Mammary epithelial cell (primary cell): ENCODE measurements at regions not wholly inside any gene's neighbourhood (a gene's known extent, or its start where the extent isn't known, plus 50 kb on each side); places are given as distances from the start of the nearest gene placed in this dataset.

Source experiments
- CTCF ChIP-seq, 2 donors: IDR thresholded peaks in 1 of 2; conservative IDR thresholded peaks in 1 of 2; 2 replicates each; pipeline ENCODE4 v1.5.1; 2011 to 2012; ENCODE audit warnings: inconsistent platforms in 2 of 2, low read length in 2 of 2, mild to moderate bottlenecking in 2 of 2, control low read depth in 1 of 2, low read depth in 1 of 2; ENCODE audit not compliant: insufficient read depth in 1 of 2; ENCODE audit errors: extremely low read depth in 1 of 2
- EZH2 ChIP-seq: IDR thresholded peaks from 2 replicates; pipeline ENCODE4 v1.6.1; 2012; ENCODE audit warnings: low read length, inconsistent platforms, borderline replicate concordance

GRCh38 chr6:14434916-14435690, 317.5 kb downstream of the CD83 start:
- TF ChIP-seq CTCF (conservative IDR thresholded peaks at IDR 0.05 in 1 of 2, IDR thresholded peaks at IDR 0.05 in 1 of 2; ENCODE audit: extremely low read depth in 1 of 2, insufficient read depth in 1 of 2, low read depth in 1 of 2, low read length in 2 of 2), result no peak
- no peak for TF ChIP-seq EZH2
